ENCODE measurements at regions not wholly inside any gene's neighbourhood (a gene's known extent, or its start where the extent isn't known, plus 50 kb on each side); places are given as distances from the start of the nearest gene placed in this dataset.

DNA sequence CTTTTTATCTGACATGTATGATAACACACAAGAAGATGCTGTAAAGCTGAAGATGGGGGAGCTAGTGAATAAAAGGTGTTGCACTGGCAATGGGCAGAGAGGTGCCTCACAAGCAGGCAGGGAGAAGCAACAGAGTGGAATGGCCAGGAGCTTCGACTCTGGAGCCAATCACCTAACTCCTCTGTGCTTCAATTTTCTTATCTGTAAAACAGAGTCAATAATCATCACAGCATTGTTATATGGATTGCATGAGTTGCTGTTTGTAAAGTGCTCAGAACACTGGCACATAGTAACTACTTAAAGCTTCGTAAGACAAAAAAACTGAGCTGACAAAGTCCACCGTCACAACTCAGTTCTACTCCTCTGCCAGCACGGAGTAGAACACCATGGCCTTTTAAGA lies 254.2 kb upstream of the POM121L12 start:
- TF ChIP-seq, protein P1, sequence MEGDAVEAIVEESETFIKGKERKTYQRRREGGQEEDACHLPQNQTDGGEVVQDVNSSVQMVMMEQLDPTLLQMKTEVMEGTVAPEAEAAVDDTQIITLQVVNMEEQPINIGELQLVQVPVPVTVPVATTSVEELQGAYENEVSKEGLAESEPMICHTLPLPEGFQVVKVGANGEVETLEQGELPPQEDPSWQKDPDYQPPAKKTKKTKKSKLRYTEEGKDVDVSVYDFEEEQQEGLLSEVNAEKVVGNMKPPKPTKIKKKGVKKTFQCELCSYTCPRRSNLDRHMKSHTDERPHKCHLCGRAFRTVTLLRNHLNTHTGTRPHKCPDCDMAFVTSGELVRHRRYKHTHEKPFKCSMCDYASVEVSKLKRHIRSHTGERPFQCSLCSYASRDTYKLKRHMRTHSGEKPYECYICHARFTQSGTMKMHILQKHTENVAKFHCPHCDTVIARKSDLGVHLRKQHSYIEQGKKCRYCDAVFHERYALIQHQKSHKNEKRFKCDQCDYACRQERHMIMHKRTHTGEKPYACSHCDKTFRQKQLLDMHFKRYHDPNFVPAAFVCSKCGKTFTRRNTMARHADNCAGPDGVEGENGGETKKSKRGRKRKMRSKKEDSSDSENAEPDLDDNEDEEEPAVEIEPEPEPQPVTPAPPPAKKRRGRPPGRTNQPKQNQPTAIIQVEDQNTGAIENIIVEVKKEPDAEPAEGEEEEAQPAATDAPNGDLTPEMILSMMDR (IDR thresholded peaks at IDR 0.05): no peak
- TF ChIP-seq POLR2A (IDR thresholded peaks at IDR 0.05): no peak

All from thyroid gland (tissue), 4 donors.